AG04450 (cell line): ENCODE measurements at regions not wholly inside any gene's neighbourhood (a gene's known extent, or its start where the extent isn't known, plus 50 kb on each side); places are given as distances from the start of the nearest gene placed in this dataset.

Experiments used
- CTCF ChIA-PET: fragments of 300-600, 350-600 bp; formaldehyde crosslinking; extraction: SDS; loops from one replicate; lab custom pipeline; 2022; ENCODE audit warnings: antibody characterized with exemption, inconsistent platforms; lab: Charles Lee
- POLR2A ChIA-PET: fragments of 350-600 bp; formaldehyde crosslinking; extraction: SDS; loops from one replicate; lab custom pipeline; 2021; ENCODE audit warnings: antibody characterized with exemption, inconsistent platforms; lab: Yijun Ruan, JAX
- DNase-seq: peaks from one replicate; pipeline ENCODE4 v3.0.0-alpha.2; 2011; ENCODE audit warnings: low read depth, low spot score
- H3K27ac ChIP-seq: one replicate; pipeline ENCODE4 v1.5.1; 2012; ENCODE audit warnings: low read depth, low read length, control low read depth
- H3K27me3 ChIP-seq: one replicate; pipeline ENCODE4 v1.6.0; 2012; ENCODE audit warnings: low read length; ENCODE audit not compliant: control insufficient read depth, insufficient read depth
- H3K4me3 ChIP-seq: 2 replicates; pipeline ENCODE4 v1.5.1; 2011; ENCODE audit warnings: mild to moderate bottlenecking, low read depth, low read length, control low read depth
- H3K9me3 ChIP-seq: 2 replicates; pipeline ENCODE4 v1.5.1; 2012; ENCODE audit warnings: low read length; ENCODE audit not compliant: control insufficient read depth, insufficient read depth
- TF ChIP-seq, protein P1 (sequence below): IDR thresholded peaks from 2 replicates; pipeline ENCODE4 v1.5.1; 2011; ENCODE audit warnings: low read depth, low read length, control low read depth, inconsistent platforms

DNA sequence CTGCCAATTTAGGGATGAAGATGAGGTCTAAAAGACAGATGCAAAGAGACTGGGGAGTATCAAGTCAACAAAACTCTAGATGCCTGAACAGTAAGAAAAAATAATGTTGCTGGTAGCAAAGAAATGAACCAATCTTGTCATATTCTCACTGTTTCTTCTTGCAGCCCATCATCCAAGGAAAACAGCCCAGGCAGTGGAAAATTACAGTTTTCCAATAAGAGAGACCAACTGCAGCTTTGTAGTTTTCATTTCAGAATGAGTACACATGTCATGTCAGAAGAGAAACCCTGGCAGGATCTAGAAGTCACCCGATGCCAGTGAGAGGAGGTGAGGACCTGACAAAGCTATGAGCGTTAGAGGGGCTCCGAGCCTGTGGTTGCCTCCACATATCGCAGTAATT is 500.4 kb upstream of the PSMD7 start:
- H3K27me3 ChIP-seq, result peaks cover 2% of the 10 kb centered on the region
- H3K27ac ChIP-seq, result no peak overlapping the region
- H3K9me3 ChIP-seq, result no peaks in the 10 kb centered on the region; the same call in 1 of the 2 replicates
- H3K4me3 ChIP-seq, result no peak overlapping the region
- TF ChIP-seq, protein P1, sequence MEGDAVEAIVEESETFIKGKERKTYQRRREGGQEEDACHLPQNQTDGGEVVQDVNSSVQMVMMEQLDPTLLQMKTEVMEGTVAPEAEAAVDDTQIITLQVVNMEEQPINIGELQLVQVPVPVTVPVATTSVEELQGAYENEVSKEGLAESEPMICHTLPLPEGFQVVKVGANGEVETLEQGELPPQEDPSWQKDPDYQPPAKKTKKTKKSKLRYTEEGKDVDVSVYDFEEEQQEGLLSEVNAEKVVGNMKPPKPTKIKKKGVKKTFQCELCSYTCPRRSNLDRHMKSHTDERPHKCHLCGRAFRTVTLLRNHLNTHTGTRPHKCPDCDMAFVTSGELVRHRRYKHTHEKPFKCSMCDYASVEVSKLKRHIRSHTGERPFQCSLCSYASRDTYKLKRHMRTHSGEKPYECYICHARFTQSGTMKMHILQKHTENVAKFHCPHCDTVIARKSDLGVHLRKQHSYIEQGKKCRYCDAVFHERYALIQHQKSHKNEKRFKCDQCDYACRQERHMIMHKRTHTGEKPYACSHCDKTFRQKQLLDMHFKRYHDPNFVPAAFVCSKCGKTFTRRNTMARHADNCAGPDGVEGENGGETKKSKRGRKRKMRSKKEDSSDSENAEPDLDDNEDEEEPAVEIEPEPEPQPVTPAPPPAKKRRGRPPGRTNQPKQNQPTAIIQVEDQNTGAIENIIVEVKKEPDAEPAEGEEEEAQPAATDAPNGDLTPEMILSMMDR, result no peak
- POLR2A ChIA-PET, result no interaction called here
- CTCF ChIA-PET, result no interaction called here
- no peak for DNase-seq

DNA sequence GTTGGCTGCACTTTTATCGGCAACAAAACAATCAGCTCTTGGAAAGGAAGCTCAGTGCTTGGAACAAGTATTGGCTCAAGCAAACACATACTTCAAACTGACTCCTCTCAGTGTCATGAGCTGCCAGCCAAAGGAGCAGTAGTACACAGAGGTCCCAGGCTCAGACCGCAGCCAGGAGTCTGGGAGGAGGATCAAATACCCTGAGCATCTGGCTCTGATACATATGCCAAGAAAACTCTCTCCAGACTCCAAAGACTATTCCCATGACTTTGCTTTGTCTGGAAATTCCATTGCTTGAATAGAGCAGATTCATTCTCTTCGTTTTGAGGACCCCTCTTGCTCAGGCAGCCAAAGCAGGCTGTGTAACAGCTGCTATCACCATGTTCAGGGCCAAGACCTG is 501.6 kb upstream of the PSMD7 start:
- no peak for DNase-seq
- POLR2A ChIA-PET, result no interaction called here

DNA sequence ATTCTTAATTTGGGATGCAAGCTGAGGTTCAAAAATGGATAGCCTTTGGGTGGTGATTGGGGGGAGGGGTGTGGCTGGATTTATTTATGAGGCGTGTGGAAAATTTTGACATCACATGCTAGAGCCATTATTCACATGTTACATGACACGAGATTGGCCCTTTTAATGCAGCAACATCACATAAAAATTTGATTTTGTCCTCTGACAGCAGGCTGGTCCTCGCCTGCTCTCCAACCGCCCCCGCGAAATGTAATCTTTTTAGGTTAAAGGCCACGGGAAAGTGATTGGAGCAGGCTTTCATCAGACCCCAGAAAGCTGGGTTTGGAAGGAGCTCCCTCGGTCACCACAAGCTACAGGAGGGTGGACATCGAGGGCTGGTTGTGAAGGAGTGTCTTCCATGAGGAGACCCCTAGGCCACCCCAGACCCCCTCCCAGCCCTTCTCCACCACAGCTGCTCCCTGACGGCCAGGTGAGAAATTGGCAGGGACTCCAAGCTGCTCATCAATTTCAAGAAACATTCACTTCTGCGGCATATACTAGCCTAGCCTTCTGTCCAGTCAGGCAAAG is 502.7 kb upstream of the PSMD7 start:
- ChIA-PET POLR2A (no interaction called here), CTCF (no interaction called here)
- Histone ChIP-seq H3K4me3 (no peak overlapping the region), H3K27me3 (peaks cover 2% of the 10 kb centered on the region), H3K9me3 (no peaks in the 10 kb centered on the region; the same call in 1 of the 2 replicates), H3K27ac (no peak overlapping the region)
- TF ChIP-seq, protein P1, result no peak
- no peak for DNase-seq

More for the DNA sequence above, 501.6 kb upstream of the PSMD7 start:
- TF ChIP-seq, protein P1, result no peak
- Histone ChIP-seq H3K9me3 (no peaks in the 10 kb centered on the region; the same call in 1 of the 2 replicates), H3K27me3 (peaks cover 2% of the 10 kb centered on the region), H3K27ac (peak overlapping the region; percentile 11), H3K4me3 (no peak overlapping the region)
- CTCF ChIA-PET, result no interaction called here

DNA sequence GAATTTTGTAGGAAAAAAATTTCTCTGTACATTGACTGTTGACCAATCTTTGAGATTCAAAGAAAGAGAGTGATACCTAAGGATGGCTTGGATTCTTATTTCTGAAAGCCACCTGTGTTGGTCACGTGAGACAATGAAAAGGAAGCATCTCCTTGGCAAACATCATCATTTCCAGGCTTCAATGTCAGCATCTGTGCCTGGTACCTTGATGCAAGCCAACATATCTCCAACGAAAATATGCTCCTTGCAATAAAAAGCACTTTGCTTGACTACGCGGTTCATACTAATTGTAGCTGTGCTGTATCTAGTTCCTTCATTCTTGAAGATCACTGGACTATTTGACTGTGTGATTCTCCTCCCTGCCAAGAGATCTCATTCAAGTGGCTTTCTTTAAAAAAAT is 503.4 kb upstream of the PSMD7 start:
- TF ChIP-seq, protein P1, result no peak
- no peaks in the 10 kb centered on the region; the same call in 1 of the 2 replicates for H3K9me3 ChIP-seq
- no peak overlapping the region for H3K4me3 ChIP-seq
- H3K27ac ChIP-seq, result no peak overlapping the region
- H3K27me3 ChIP-seq, result peaks cover 2% of the 10 kb centered on the region
- ChIA-PET CTCF (no interaction called here), POLR2A (no interaction called here)
- DNase-seq, result no peak

DNA sequence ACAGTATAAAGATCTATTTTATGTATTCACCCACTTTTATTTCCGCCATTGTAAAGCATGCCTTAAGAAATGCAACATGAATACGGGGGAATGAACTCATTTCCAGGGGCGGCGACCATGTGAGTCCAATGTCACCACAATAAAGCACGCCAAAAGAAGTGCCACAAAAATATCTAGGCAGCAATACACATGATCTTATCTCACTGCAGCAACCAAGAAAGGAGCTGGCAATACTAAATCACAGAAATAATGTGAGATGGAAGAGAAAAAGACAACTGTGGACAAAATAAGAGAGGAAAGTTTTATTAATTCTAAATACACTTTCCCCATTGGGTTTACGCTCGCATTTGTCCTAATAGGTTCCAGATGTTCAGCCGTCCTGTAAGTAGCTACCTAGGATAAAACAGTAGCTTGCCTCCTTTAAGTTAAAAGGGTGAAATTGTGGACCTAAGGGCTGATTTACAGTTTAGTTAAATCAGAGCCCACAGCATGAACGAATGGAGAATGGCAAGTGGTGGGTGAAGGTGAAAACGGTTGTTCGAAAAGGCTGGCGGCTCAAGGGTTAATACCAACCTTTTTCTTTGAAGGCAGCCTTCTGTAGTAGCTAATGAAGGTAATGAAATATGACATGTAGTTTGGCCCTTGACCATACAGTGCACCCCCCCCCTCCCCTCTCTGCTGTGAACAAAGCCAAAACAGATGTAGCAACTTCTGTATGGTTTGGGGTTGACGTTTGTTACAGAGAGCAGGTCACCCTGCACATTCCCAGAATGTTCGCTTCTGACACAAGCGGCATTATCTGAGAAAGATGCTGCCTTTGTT is 504.2 kb upstream of the PSMD7 start:
- Histone ChIP-seq H3K4me3 (no peak overlapping the region), H3K9me3 (no peaks in the 10 kb centered on the region; the same call in 1 of the 2 replicates), H3K27me3 (peaks cover 2% of the 10 kb centered on the region), H3K27ac (no peak overlapping the region)
- TF ChIP-seq, protein P1, result no peak
- DNase-seq, result no peak
- CTCF ChIA-PET, result no interaction called here
- POLR2A ChIA-PET, result no interaction called here
